PC-3 (cell line): ENCODE measurements at regions not wholly inside any gene's neighbourhood (a gene's known extent, or its start where the extent isn't known, plus 50 kb on each side); places are given as distances from the start of the nearest gene placed in this dataset.

ENCODE experiments used
- CTCF ChIP-seq: fragments of 300-600 bp; sonication (generic); conservative IDR thresholded peaks from 2 replicates; pipeline ENCODE4 v1.5.1; 2017; ENCODE audit warnings: antibody characterized with exemption, low read depth, mild to moderate bottlenecking, low read length
- EZH2 ChIP-seq: fragments of 300-600 bp; sonication (generic); IDR thresholded peaks from one replicate; pipeline ENCODE4 v1.6.1; 2017; ENCODE audit warnings: antibody characterized with exemption, mild to moderate bottlenecking, low read length; ENCODE audit not compliant: unreplicated experiment

DNA sequence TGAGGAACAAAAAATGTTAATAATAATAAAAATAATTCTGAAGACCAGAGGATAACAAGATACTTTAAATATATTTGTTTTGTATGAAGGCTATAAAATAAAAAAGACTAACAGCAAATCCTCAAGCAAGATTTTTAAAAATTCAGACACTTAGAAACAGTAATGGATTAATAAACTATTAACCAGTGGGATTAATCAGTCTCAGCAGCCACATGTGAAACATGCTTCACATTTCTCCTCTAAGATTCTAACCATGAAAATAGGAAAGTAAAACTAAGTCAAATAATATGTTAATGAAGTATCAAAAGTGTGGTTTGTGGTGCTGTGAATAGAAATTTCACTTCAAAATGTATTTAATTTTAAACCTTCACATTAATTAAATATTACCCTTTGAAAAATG is 57.4 kb downstream of the KCNRG start:
- TF ChIP-seq CTCF: no peak
- TF ChIP-seq EZH2: no peak
